Mammary epithelial cell (primary cell): ENCODE measurements at regions not wholly inside any gene's neighbourhood (a gene's known extent, or its start where the extent isn't known, plus 50 kb on each side); places are given as distances from the start of the nearest gene placed in this dataset.

Experiments used
- CTCF ChIP-seq, 2 donors: IDR thresholded peaks in 1 of 2; conservative IDR thresholded peaks in 1 of 2; 2 replicates each; pipeline ENCODE4 v1.5.1; 2011 to 2012; ENCODE audit warnings: inconsistent platforms in 2 of 2, low read length in 2 of 2, mild to moderate bottlenecking in 2 of 2, control low read depth in 1 of 2, low read depth in 1 of 2; ENCODE audit not compliant: insufficient read depth in 1 of 2; ENCODE audit errors: extremely low read depth in 1 of 2
- EZH2 ChIP-seq: IDR thresholded peaks from 2 replicates; pipeline ENCODE4 v1.6.1; 2012; ENCODE audit warnings: low read length, inconsistent platforms, borderline replicate concordance

- TF ChIP-seq CTCF (conservative IDR thresholded peaks at IDR 0.05 in 1 of 2, IDR thresholded peaks at IDR 0.05 in 1 of 2; ENCODE audit: extremely low read depth in 1 of 2, insufficient read depth in 1 of 2, low read depth in 1 of 2, low read length in 2 of 2), result no peak
- TF ChIP-seq EZH2, result no peak
Measured at GRCh38 chr1:182134257-182134656, 72.7 kb upstream of the ZNF648 start.
